ENCODE measurements at regions not wholly inside any gene's neighbourhood (a gene's known extent, or its start where the extent isn't known, plus 50 kb on each side); places are given as distances from the start of the nearest gene placed in this dataset.

DNA sequence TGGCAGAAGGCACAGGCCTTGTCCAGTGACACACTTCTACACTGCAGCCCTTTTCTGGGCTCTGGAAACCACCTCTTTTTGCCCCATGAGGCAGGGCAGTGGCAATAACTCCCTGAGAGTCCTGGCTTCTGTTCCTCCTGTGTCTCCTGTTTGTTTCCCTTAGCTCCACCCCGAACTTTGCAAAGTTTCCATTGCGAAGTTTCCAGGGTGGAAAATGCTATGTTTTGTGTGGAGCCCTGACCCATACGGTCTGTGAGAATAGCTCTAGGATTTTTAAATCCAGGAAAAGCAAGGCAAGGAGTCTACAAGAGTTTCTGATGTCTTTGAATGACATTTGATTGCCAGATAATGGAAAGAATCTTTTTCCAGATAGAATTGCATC lies 92.2 kb upstream of the AKR1E2 start:
- TF ChIP-seq EP300 (IDR thresholded peaks at IDR 0.05; ENCODE audit: low read length), result no peak
- no peak for TF ChIP-seq HNRNPL (IDR thresholded peaks at IDR 0.05; ENCODE audit: low read depth, low read length)
- no peak for TF ChIP-seq TAF1 (IDR thresholded peaks at IDR 0.05; ENCODE audit: control insufficient read depth, extremely low read depth, insufficient read depth, low read length, severe bottlenecking)
- no peak for TF ChIP-seq REST (IDR thresholded peaks at IDR 0.05; ENCODE audit: borderline replicate concordance)
- TF ChIP-seq REST (CRISPR knock-in tag; IDR thresholded peaks at IDR 0.05; ENCODE audit: low read depth), result no peak
- TF ChIP-seq, protein P1, sequence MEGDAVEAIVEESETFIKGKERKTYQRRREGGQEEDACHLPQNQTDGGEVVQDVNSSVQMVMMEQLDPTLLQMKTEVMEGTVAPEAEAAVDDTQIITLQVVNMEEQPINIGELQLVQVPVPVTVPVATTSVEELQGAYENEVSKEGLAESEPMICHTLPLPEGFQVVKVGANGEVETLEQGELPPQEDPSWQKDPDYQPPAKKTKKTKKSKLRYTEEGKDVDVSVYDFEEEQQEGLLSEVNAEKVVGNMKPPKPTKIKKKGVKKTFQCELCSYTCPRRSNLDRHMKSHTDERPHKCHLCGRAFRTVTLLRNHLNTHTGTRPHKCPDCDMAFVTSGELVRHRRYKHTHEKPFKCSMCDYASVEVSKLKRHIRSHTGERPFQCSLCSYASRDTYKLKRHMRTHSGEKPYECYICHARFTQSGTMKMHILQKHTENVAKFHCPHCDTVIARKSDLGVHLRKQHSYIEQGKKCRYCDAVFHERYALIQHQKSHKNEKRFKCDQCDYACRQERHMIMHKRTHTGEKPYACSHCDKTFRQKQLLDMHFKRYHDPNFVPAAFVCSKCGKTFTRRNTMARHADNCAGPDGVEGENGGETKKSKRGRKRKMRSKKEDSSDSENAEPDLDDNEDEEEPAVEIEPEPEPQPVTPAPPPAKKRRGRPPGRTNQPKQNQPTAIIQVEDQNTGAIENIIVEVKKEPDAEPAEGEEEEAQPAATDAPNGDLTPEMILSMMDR (IDR thresholded peaks at IDR 0.05 in 2 of 3, conservative IDR thresholded peaks at IDR 0.05 in 1 of 3; ENCODE audit: insufficient read depth in 2 of 3, low read depth in 1 of 3, low read length in 3 of 3), result no peak
- no peak for TF ChIP-seq HMG20B (CRISPR knock-in tag; IDR thresholded peaks at IDR 0.05)
- no peak for TF ChIP-seq KHSRP (IDR thresholded peaks at IDR 0.05)
- TF ChIP-seq CBX3 (IDR thresholded peaks at IDR 0.05; ENCODE audit: borderline replicate concordance in 1 of 2, low read length in 2 of 2), result no peak
- no peak for TF ChIP-seq CHD2 (IDR thresholded peaks at IDR 0.05; ENCODE audit: low read depth, low read length)
- no peak for TF ChIP-seq CREB1 (IDR thresholded peaks at IDR 0.05)
- TF ChIP-seq CREB1 (CRISPR knock-in tag; IDR thresholded peaks at IDR 0.05), result no peak

Data from K562 (cell line).